ENCODE measurements at regions not wholly inside any gene's neighbourhood (a gene's known extent, or its start where the extent isn't known, plus 50 kb on each side); places are given as distances from the start of the nearest gene placed in this dataset.

- DNase-seq (ENCODE audit: low spot score in 2 of 2) = no peak
- 70 to 81% methylated on average over 12 of the region's 12 CpGs for WGBS, 2 donors
- Histone ChIP-seq H3K4me3 (no peak overlapping the region), H3K27ac (peak overlapping the region in 1 of 4 donors; percentile 47), H3K36me3 (no peaks in the 10 kb centered on the region), H3K4me1 (no peaks in the 10 kb centered on the region), H3K9me3 (no peaks in the 10 kb centered on the region), H3K27me3 (no peaks in the 10 kb centered on the region)
- TF ChIP-seq EP300 (IDR thresholded peaks at IDR 0.05) (no peak), CTCF (IDR thresholded peaks at IDR 0.05) (no peak), POLR2A (IDR thresholded peaks at IDR 0.05) (no peak)
Measured at GRCh38 chr13:26951581-26952177, 191.1 kb upstream of the GPR12 start.

- TF ChIP-seq CTCF (IDR thresholded peaks at IDR 0.05) (no peak), POLR2A (IDR thresholded peaks at IDR 0.05) (no peak), EP300 (IDR thresholded peaks at IDR 0.05) (no peak)
- Histone ChIP-seq H3K27ac (peak overlapping the region in 1 of 4 donors; percentile 47), H3K27me3 (no peaks in the 10 kb centered on the region), H3K9me3 (no peaks in the 10 kb centered on the region), H3K36me3 (no peaks in the 10 kb centered on the region), H3K4me3 (no peak overlapping the region), H3K4me1 (no peaks in the 10 kb centered on the region)
- no peak for DNase-seq (ENCODE audit: low spot score in 2 of 2)
- WGBS, 2 donors = 87 to 88% methylated on average over 17 of the region's 17 CpGs
Measured at GRCh38 chr13:26950968-26951367, 190.4 kb upstream of the GPR12 start.

GRCh38 chr13:26950546-26950945 lies 190.0 kb upstream of the GPR12 start:
- Histone ChIP-seq H3K4me1 (no peaks in the 10 kb centered on the region), H3K27ac (no peak overlapping the region), H3K4me3 (no peak overlapping the region), H3K9me3 (no peaks in the 10 kb centered on the region), H3K27me3 (no peaks in the 10 kb centered on the region), H3K36me3 (no peaks in the 10 kb centered on the region)
- TF ChIP-seq POLR2A (IDR thresholded peaks at IDR 0.05) = no peak
- DNase-seq (ENCODE audit: low spot score in 2 of 2) = no peak
- WGBS, 2 donors = 71 to 75% methylated on average over 2 to 9 of the region's 10 CpGs

- Histone ChIP-seq H3K27ac (no peak overlapping the region), H3K9me3 (no peaks in the 10 kb centered on the region)
- WGBS, 2 donors = 35 to 41% methylated on average over 14 of the region's 14 CpGs
Measured at GRCh38 chr13:26949701-26950502, 189.3 kb upstream of the GPR12 start.

GRCh38 chr13:26948353-26948752 lies 187.8 kb upstream of the GPR12 start:
- Histone ChIP-seq H3K4me1 (no peaks in the 10 kb centered on the region), H3K9me3 (no peaks in the 10 kb centered on the region), H3K27me3 (no peaks in the 10 kb centered on the region), H3K4me3 (no peak overlapping the region), H3K27ac (no peak overlapping the region), H3K36me3 (no peaks in the 10 kb centered on the region)
- TF ChIP-seq POLR2A (IDR thresholded peaks at IDR 0.05) (no peak), CTCF (IDR thresholded peaks at IDR 0.05) (no peak), EP300 (IDR thresholded peaks at IDR 0.05) (no peak)
- DNase-seq (ENCODE audit: low spot score in 2 of 2) = no peak
- WGBS, 2 donors = 95 to 96% methylated on average over 2 to 4 of the region's 4 CpGs

More at GRCh38 chr13:26949701-26950502, 189.3 kb upstream of the GPR12 start:
- Histone ChIP-seq H3K4me3 (no peak overlapping the region), H3K36me3 (no peaks in the 10 kb centered on the region), H3K27me3 (no peaks in the 10 kb centered on the region), H3K4me1 (no peaks in the 10 kb centered on the region)
- no peak for DNase-seq (ENCODE audit: low spot score in 2 of 2)
- TF ChIP-seq EP300 (IDR thresholded peaks at IDR 0.05) (no peak), POLR2A (IDR thresholded peaks at IDR 0.05) (no peak), CTCF (IDR thresholded peaks at IDR 0.05) (no peak)
